A673 (cell line): ENCODE measurements at regions not wholly inside any gene's neighbourhood (a gene's known extent, or its start where the extent isn't known, plus 50 kb on each side); places are given as distances from the start of the nearest gene placed in this dataset.

Experiments used
- BruUV-seq: library from RNA; stranded (reverse); fragments of 400-500 nt; replicated peaks from 2 replicates; lab custom pipeline; 2021; lab: Mats Ljungman, UMichigan
- CTCF ChIA-PET: fragments of 300-600 bp; sonication (Branson Sonifier 250); formaldehyde crosslinking; loops from one replicate; lab custom pipeline; 2022; ENCODE audit warnings: antibody characterized with exemption; lab: Charles Lee
- POLR2A ChIA-PET: fragments of 300-600 bp; sonication (Branson Sonifier 250); formaldehyde crosslinking; loops from one replicate; lab custom pipeline; 2022; ENCODE audit warnings: antibody characterized with exemption; ENCODE audit not compliant: low non-redundant PET; lab: Charles Lee
- DNase-seq: peaks from one replicate; pipeline ENCODE4 v3.0.0-alpha.2; 2015; ENCODE audit warnings: low spot score
- H3K27ac ChIP-seq: fragments of 200-600 bp; sonication (generic); 2 replicates; pipeline ENCODE4 v1.5.1; 2016; ENCODE audit warnings: mixed run types, low read depth, mild to moderate bottlenecking, mixed read lengths, antibody characterized with exemption, low read length; ENCODE audit not compliant: poor library complexity, severe bottlenecking
- H3K27me3 ChIP-seq: fragments of 200-600 bp; sonication (generic); replicated peaks from 2 replicates; pipeline ENCODE4 v1.6.1; 2017; ENCODE audit warnings: mixed run types, low read depth, mild to moderate bottlenecking, mixed read lengths, antibody characterized with exemption, low read length; ENCODE audit not compliant: insufficient read depth, poor library complexity
- H3K36me3 ChIP-seq: fragments of 200-600 bp; sonication (generic); 2 replicates; pipeline ENCODE4 v1.6.1; 2016; ENCODE audit warnings: mixed run types, mild to moderate bottlenecking, mixed read lengths, antibody characterized with exemption, low read length; ENCODE audit not compliant: insufficient read depth, poor library complexity, severe bottlenecking
- H3K4me1 ChIP-seq: fragments of 200-600 bp; sonication (generic); 2 replicates; pipeline ENCODE4 v1.6.1; 2017; ENCODE audit warnings: mixed run types, mild to moderate bottlenecking, mixed read lengths, antibody characterized with exemption, low read length; ENCODE audit not compliant: insufficient read depth, poor library complexity, severe bottlenecking
- H3K4me3 ChIP-seq: fragments of 200-600 bp; sonication (generic); 2 replicates; pipeline ENCODE4 v1.5.1; 2016; ENCODE audit warnings: low read depth, mixed run types, mild to moderate bottlenecking, mixed read lengths, low read length; ENCODE audit not compliant: poor library complexity, severe bottlenecking
- H3K9me3 ChIP-seq: fragments of 200-600 bp; sonication (generic); 2 replicates; pipeline ENCODE4 v1.6.1; 2016; ENCODE audit warnings: mixed run types, low read depth, mild to moderate bottlenecking, mixed read lengths, antibody characterized with exemption, low read length; ENCODE audit not compliant: poor library complexity, severe bottlenecking
- EZH2 ChIP-seq: fragments of 200-600 bp; sonication (generic); IDR thresholded peaks from 2 replicates; pipeline ENCODE4 v1.6.1; 2017; ENCODE audit warnings: borderline replicate concordance, low read depth, mild to moderate bottlenecking, mixed read lengths, antibody characterized with exemption, low read length; ENCODE audit not compliant: poor library complexity, severe bottlenecking
- intact Hi-C: fragments of 100-400 bp; cut with micrococcal nuclease; formaldehyde crosslinking; loops from one replicate; pipeline ENCODE4 v1.10.0; 2022; ENCODE audit not compliant: unreplicated experiment
- TF ChIP-seq, protein P1 (sequence below): fragments of 300-800, 200-600 bp; sonication (generic); conservative IDR thresholded peaks from 2 replicates; pipeline ENCODE4 v1.5.1; 2017; ENCODE audit warnings: low read depth, mild to moderate bottlenecking, antibody characterized with exemption, low read length, moderate library complexity, mixed read lengths

DNA sequence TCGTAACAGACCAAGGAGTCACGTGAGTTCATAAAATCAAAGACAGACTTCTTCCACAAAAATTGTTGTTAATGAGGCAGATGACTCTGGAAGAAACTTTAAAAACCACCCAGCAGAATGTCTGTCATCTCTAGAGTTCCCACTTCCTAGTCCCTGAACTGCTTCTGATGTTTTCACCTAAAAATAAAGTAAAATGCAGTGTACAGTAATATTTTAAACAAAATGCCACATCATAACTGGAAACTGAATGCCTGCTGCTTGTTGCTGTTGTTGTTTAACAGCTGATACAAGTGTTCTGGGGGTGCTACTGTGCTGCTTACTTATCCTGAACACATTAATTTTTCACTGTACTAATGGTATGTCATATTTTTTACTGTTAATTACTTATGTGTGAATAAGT, 577.2 kb downstream of the MTRR start:
- Histone ChIP-seq H3K4me1 (no peaks in the 10 kb centered on the region), H3K4me3 (no peak overlapping the region), H3K36me3 (no peaks in the 10 kb centered on the region), H3K9me3 (peaks cover 31% of the 10 kb centered on the region), H3K27ac (no peak overlapping the region), H3K27me3 (no peaks in the 10 kb centered on the region)
- ChIA-PET POLR2A (no interaction called here), CTCF (no interaction called here)
- no peak for DNase-seq
- intact Hi-C loops, result no loop called here
- no TSS peak for BruUV-seq
- no peak for TF ChIP-seq EZH2
- TF ChIP-seq, protein P1, sequence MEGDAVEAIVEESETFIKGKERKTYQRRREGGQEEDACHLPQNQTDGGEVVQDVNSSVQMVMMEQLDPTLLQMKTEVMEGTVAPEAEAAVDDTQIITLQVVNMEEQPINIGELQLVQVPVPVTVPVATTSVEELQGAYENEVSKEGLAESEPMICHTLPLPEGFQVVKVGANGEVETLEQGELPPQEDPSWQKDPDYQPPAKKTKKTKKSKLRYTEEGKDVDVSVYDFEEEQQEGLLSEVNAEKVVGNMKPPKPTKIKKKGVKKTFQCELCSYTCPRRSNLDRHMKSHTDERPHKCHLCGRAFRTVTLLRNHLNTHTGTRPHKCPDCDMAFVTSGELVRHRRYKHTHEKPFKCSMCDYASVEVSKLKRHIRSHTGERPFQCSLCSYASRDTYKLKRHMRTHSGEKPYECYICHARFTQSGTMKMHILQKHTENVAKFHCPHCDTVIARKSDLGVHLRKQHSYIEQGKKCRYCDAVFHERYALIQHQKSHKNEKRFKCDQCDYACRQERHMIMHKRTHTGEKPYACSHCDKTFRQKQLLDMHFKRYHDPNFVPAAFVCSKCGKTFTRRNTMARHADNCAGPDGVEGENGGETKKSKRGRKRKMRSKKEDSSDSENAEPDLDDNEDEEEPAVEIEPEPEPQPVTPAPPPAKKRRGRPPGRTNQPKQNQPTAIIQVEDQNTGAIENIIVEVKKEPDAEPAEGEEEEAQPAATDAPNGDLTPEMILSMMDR, result no peak

DNA sequence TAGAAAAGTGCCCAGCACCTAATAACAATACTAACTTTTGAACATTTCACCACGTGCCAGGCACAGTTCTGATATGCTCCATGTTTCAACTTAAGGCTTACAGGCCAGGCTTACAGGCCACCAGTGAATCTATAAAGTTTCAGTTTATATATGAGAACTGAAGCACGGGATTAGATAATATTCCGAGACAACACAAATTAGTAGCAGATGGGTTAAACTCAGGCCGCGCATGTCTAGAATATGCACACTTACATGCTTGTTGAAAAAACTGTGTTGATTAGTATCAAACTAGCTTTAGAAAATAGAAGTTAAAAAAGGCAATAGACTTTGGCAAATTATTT, 587.9 kb downstream of the MTRR start:
- POLR2A ChIA-PET, result no interaction called here
- no peaks in the 10 kb centered on the region for H3K36me3 ChIP-seq
- intact Hi-C loops, result no loop called here
- TF ChIP-seq EZH2, result no peak
- TF ChIP-seq, protein P1, result no peak
- CTCF ChIA-PET, result no interaction called here
- no peak overlapping the region for H3K27ac ChIP-seq
- H3K4me3 ChIP-seq, result no peak overlapping the region
- peaks cover 45% of the 10 kb centered on the region for H3K9me3 ChIP-seq
- no peak for DNase-seq
- BruUV-seq, result no TSS peak
- no peaks in the 10 kb centered on the region for H3K4me1 ChIP-seq
- H3K27me3 ChIP-seq, result no peaks in the 10 kb centered on the region

DNA sequence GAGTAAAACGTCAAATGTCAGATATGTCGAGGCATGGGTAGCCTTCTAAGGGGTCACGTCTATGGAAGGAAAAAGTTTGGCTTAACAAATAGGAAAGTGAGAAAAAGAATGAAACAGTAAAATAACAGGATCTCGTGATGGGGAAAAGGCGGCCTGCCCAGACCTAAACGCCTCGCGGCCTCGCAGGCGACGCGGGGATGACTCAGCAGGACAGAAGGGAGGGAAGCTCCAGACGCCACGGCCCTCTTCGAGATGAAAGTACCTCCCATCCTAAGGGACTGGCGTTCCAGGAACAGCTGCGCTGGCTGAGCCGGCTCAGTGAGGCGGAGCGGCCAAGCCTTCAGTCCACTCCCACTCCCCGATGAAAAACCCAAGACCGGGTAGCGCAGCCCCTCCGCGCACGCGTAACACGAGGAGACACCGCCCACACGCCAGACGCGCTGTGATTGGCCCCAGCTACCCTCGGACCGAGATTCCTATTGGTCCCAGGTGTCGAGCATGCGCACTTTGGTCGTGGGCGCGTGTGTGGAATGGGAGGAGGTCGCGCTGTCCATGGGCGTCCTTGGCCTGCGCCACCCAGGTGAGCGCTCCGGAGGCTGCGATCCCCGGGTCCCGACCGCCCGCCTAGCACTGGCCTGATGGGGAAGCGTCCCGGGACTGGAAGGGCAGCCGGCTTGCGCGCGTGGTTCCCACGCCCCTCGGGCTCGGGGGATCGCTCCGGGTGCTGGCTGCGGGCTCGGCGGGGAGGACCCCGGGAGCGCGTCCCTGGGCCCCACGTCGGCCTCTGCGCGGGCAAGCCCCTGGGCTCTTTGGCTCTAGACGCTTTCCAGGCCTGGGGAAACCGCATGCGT, 588.5 kb downstream of the MTRR start:
- TF ChIP-seq EZH2, result no peak
- TF ChIP-seq, protein P1, result no peak
- Histone ChIP-seq H3K36me3 (no peaks in the 10 kb centered on the region), H3K9me3 (peaks cover 42% of the 10 kb centered on the region), H3K27me3 (no peaks in the 10 kb centered on the region), H3K4me3 (no peak overlapping the region), H3K27ac (no peak overlapping the region), H3K4me1 (no peaks in the 10 kb centered on the region)
- intact Hi-C loops, result no loop called here
- peak; percentile 0 for DNase-seq
- CTCF ChIA-PET, result no interaction called here
- POLR2A ChIA-PET, result no interaction called here
- BruUV-seq, result no TSS peak
